H1 (cell line): ENCODE measurements at regions not wholly inside any gene's neighbourhood (a gene's known extent, or its start where the extent isn't known, plus 50 kb on each side); places are given as distances from the start of the nearest gene placed in this dataset.

ENCODE experiments used
- CTCF ChIA-PET: fragments of 300-600 bp; sonication (Branson Sonifier 250); formaldehyde crosslinking; loops from one replicate; lab custom pipeline; 2021; ENCODE audit not compliant: partially characterized antibody; lab: Charles Lee
- POLR2A ChIA-PET: fragments of 300-600 bp; sonication (Branson Sonifier 250); formaldehyde crosslinking; loops from one replicate; lab custom pipeline; 2021; ENCODE audit warnings: inconsistent platforms; ENCODE audit not compliant: partially characterized antibody; lab: Charles Lee
- DNase-seq, 2 experiments: peaks; one replicate each; pipeline versions ENCODE4 v3.0.0 to v3.0.0-alpha.2; 2010 to 2022; ENCODE audit warnings: low spot score in 2 of 2, low read depth in 1 of 2, mixed read lengths in 1 of 2
- FAIRE-seq: peaks from 2 replicates; lab custom pipeline; 2011; peaks lifted over from hg19 to GRCh38; lab: Jason Lieb, UNC
- H2AFZ ChIP-seq: 2 replicates; pipeline ENCODE4 v1.8.1; 2012; ENCODE audit warnings: low read length, inconsistent platforms
- H2AK5ac ChIP-seq: 2 replicates; pipeline ENCODE4 v1.6.1; 2013; ENCODE audit warnings: low read depth, low read length
- H2BK120ac ChIP-seq: replicated peaks from 2 replicates; pipeline ENCODE3; 2013; ENCODE audit warnings: low read depth, low read length, inconsistent platforms
- H2BK12ac ChIP-seq: 2 replicates; pipeline ENCODE4 v1.6.1; 2013; ENCODE audit warnings: low read depth, low read length
- H2BK15ac ChIP-seq: 2 replicates; pipeline ENCODE4 v1.6.1; 2013; ENCODE audit warnings: low read length
- H2BK20ac ChIP-seq: 2 replicates; pipeline ENCODE4 v1.6.1; 2013; ENCODE audit warnings: low read length
- H2BK5ac ChIP-seq: 2 replicates; pipeline ENCODE4 v1.6.1; 2013; ENCODE audit warnings: low read depth, low read length
- H3K14ac ChIP-seq: 2 replicates; pipeline ENCODE4 v1.6.1; 2013; ENCODE audit warnings: inconsistent platforms; ENCODE audit not compliant: insufficient read length
- H3K18ac ChIP-seq: 2 replicates; pipeline ENCODE4 v1.6.1; 2013; ENCODE audit warnings: low read length; ENCODE audit errors: extremely low read depth
- H3K23ac ChIP-seq: 2 replicates; pipeline ENCODE4 v1.6.1; 2013; ENCODE audit warnings: inconsistent platforms; ENCODE audit not compliant: insufficient read length
- H3K23me2 ChIP-seq: 2 replicates; pipeline ENCODE4 v1.6.1; 2013; ENCODE audit warnings: low read depth, low read length
- H3K27ac ChIP-seq: 2 replicates; pipeline ENCODE4 v1.6.1; 2011; ENCODE audit warnings: low read depth, low read length, inconsistent platforms
- H3K27me3 ChIP-seq, 4 experiments: replicated peaks in 1 of 4; 1 replicate in 1 of 4; 2 replicates in 3 of 4; pipeline versions ENCODE4 v1.6.1 to v1.8.1; 2011 to 2013; ENCODE audit warnings: low read length in 3 of 4, mild to moderate bottlenecking in 3 of 4, inconsistent platforms in 2 of 4, mixed read lengths in 2 of 4, moderate library complexity in 1 of 4; ENCODE audit not compliant: control insufficient read depth in 3 of 4, insufficient read depth in 3 of 4; ENCODE audit errors: extremely low read depth in 1 of 4
- H3K36me3 ChIP-seq, 4 experiments: 2 replicates each; pipeline versions ENCODE4 v1.6.1 to v1.8.1; 2011 to 2013; ENCODE audit warnings: mild to moderate bottlenecking in 4 of 4, low read length in 3 of 4, moderate library complexity in 2 of 4, control low read depth in 1 of 4, inconsistent platforms in 1 of 4; ENCODE audit not compliant: insufficient read depth in 4 of 4, control insufficient read depth in 2 of 4
- H3K4ac ChIP-seq: replicated peaks from 2 replicates; pipeline ENCODE3; 2013; ENCODE audit warnings: low read length, low read depth, mixed read lengths, inconsistent platforms; ENCODE audit not compliant: insufficient read length
- H3K4me1 ChIP-seq, 4 experiments: replicated peaks in 1 of 4; 1 replicate in 1 of 4; 2 replicates in 3 of 4; pipeline versions ENCODE4 v1.6.1 to v1.8.1; 2011 to 2013; ENCODE audit warnings: low read length in 3 of 4, inconsistent platforms in 2 of 4, mixed read lengths in 1 of 4; ENCODE audit not compliant: insufficient read depth in 4 of 4, control insufficient read depth in 3 of 4
- H3K4me2 ChIP-seq, 2 experiments: 2 replicates each; pipeline versions ENCODE4 v1.6.1 to v1.8.1; 2011 to 2013; ENCODE audit warnings: low read depth in 2 of 2, low read length in 2 of 2, control low read depth in 1 of 2, inconsistent platforms in 1 of 2, mild to moderate bottlenecking in 1 of 2; ENCODE audit not compliant: insufficient read depth in 1 of 2
- H3K4me3 ChIP-seq, 4 experiments: fragments of 200-600, 300-600 bp in 1 of 4; sonication (generic), shearing (Covaris generic), sonication (Bioruptor Twin) in 1 of 4; 2 replicates each; pipeline versions ENCODE4 v1.5.1 to v1.8.1; 2011 to 2016; ENCODE audit warnings: low read length in 4 of 4, low read depth in 3 of 4, control low read depth in 2 of 4, inconsistent platforms in 2 of 4, mild to moderate bottlenecking in 2 of 4, mixed read lengths in 1 of 4, moderate library complexity in 1 of 4; ENCODE audit not compliant: insufficient read depth in 2 of 4; ENCODE audit errors: extremely low read depth in 1 of 4
- H3K56ac ChIP-seq: replicated peaks from 2 replicates; pipeline ENCODE3; 2013; ENCODE audit warnings: low read depth, mild to moderate bottlenecking, mixed read lengths, low read length, inconsistent platforms; ENCODE audit not compliant: insufficient read length
- H3K79me1 ChIP-seq: 2 replicates; pipeline ENCODE4 v1.6.1; 2013; ENCODE audit warnings: low read depth, low read length, control low read depth
- H3K79me2 ChIP-seq, 2 experiments: 2 replicates each; pipeline versions ENCODE4 v1.6.1 to v1.8.1; 2012 to 2013; ENCODE audit warnings: low read length in 2 of 2, mild to moderate bottlenecking in 2 of 2, inconsistent platforms in 1 of 2; ENCODE audit not compliant: insufficient read depth in 2 of 2, control insufficient read depth in 1 of 2
- H3K9ac ChIP-seq, 4 experiments: replicated peaks in 1 of 4; 1 replicate in 1 of 4; 2 replicates in 3 of 4; pipeline versions ENCODE4 v1.6.1 to v1.8.1; 2011 to 2013; ENCODE audit warnings: low read depth in 3 of 4, low read length in 3 of 4, control low read depth in 2 of 4, mild to moderate bottlenecking in 2 of 4, moderate library complexity in 2 of 4, inconsistent platforms in 1 of 4; ENCODE audit errors: extremely low read depth in 1 of 4
- H3K9me3 ChIP-seq, 2 experiments: 2 replicates each; pipeline versions ENCODE4 v1.6.1 to v1.8.1; 2012 to 2013; ENCODE audit warnings: mild to moderate bottlenecking in 2 of 2, moderate library complexity in 2 of 2, control low read depth in 1 of 2, inconsistent platforms in 1 of 2, low read depth in 1 of 2, low read length in 1 of 2, mixed read lengths in 1 of 2; ENCODE audit not compliant: insufficient read depth in 2 of 2
- H4K20me1 ChIP-seq, 2 experiments: replicated peaks in 1 of 2; 2 replicates each; pipeline versions ENCODE3 to v1.8.1; 2011 to 2013; ENCODE audit warnings: inconsistent platforms in 2 of 2, low read length in 2 of 2, mild to moderate bottlenecking in 1 of 2; ENCODE audit not compliant: insufficient read depth in 2 of 2, control insufficient read depth in 1 of 2
- H4K5ac ChIP-seq: 2 replicates; pipeline ENCODE4 v1.6.1; 2013; ENCODE audit warnings: low read length, low read depth, mixed read lengths, inconsistent platforms; ENCODE audit not compliant: insufficient read length
- H4K8ac ChIP-seq: 2 replicates; pipeline ENCODE4 v1.8.0; 2013; ENCODE audit warnings: mild to moderate bottlenecking, moderate library complexity, low read length, inconsistent platforms; ENCODE audit not compliant: insufficient read depth; ENCODE audit errors: extremely low read depth
- H4K91ac ChIP-seq: replicated peaks from 2 replicates; pipeline ENCODE3; 2013; ENCODE audit warnings: low read length, mixed read lengths, inconsistent platforms; ENCODE audit not compliant: insufficient read length
- BACH1 ChIP-seq: IDR thresholded peaks from 2 replicates; pipeline ENCODE4 v1.6.1; 2012; ENCODE audit warnings: low read length, improper control_type of control experiment
- CHD1 ChIP-seq: IDR thresholded peaks from 2 replicates; pipeline ENCODE4 v1.6.1; 2012; ENCODE audit warnings: low read depth, low read length, improper control_type of control experiment
- WGBS, 2 experiments: shearing (Covaris generic) in 1 of 2; methylation state at CpG; one replicate each; pipeline versions ENCODE4 v1.1.6 to v1.1.7; 2013 to 2015; ENCODE audit warnings: low lambda C conversion rate in 2 of 2, mixed read lengths in 2 of 2, inconsistent platforms in 1 of 2, low coverage in 1 of 2, missing lambda C conversion rate in 1 of 2; ENCODE audit not compliant: insufficient replicate concordance in 2 of 2, insufficient coverage in 1 of 2, insufficient read length in 1 of 2; ENCODE audit errors: extremely low coverage in 1 of 2, missing lambda C conversion rate in 1 of 2; 5-methylcytosine and 5-hydroxymethylcytosine counted together

- CTCF ChIA-PET = no interaction called here
- 85% methylated on average over 4 of the region's 4 CpGs; no CpG with 5 or more reads in 1 of the 2 experiments for WGBS, 2 experiments
- no peaks in the 10 kb centered on the region for H3K23me2 ChIP-seq
- H4K8ac ChIP-seq = no peak overlapping the region
- H3K27ac ChIP-seq = no peak overlapping the region
- H2BK12ac ChIP-seq = no peak overlapping the region
- H2BK15ac ChIP-seq = no peak overlapping the region
- H2BK20ac ChIP-seq = no peak overlapping the region
- TF ChIP-seq BACH1 (no peak), CHD1 (no peak)
- H3K27me3 ChIP-seq = no peaks in the 10 kb centered on the region
- H2BK5ac ChIP-seq = no peak overlapping the region
- H2AK5ac ChIP-seq = no peak overlapping the region
- no peak overlapping the region for H4K91ac ChIP-seq
- no peaks in the 10 kb centered on the region for H4K20me1 ChIP-seq
- H2AFZ ChIP-seq = peak overlapping the region; percentile 40; the same call in 1 of the 2 replicates
- no peak overlapping the region for H4K5ac ChIP-seq
- POLR2A ChIA-PET = no interaction called here
- no peak overlapping the region for H3K23ac ChIP-seq
- H3K9ac ChIP-seq = no peak overlapping the region
- no peak for DNase-seq
- H3K56ac ChIP-seq = no peak overlapping the region
- H2BK120ac ChIP-seq = no peak overlapping the region
- H3K79me1 ChIP-seq = no peaks in the 10 kb centered on the region
- no peak overlapping the region for H3K14ac ChIP-seq
- no peaks in the 10 kb centered on the region for H3K4me1 ChIP-seq
- no peak overlapping the region for H3K4me3 ChIP-seq
- H3K18ac ChIP-seq = no peak overlapping the region
- no peaks in the 10 kb centered on the region for H3K79me2 ChIP-seq
- H3K4ac ChIP-seq = no peak overlapping the region
- H3K9me3 ChIP-seq = no peaks in the 10 kb centered on the region
- H3K4me2 ChIP-seq = no peak overlapping the region
- no peaks in the 10 kb centered on the region for H3K36me3 ChIP-seq
- no peak for FAIRE-seq
Observed at GRCh38 chr2:198327526-198327925, 523.1 kb downstream of the PLCL1 start.
